Vagina (tissue), 2 donors: ENCODE measurements at regions not wholly inside any gene's neighbourhood (a gene's known extent, or its start where the extent isn't known, plus 50 kb on each side); places are given as distances from the start of the nearest gene placed in this dataset.

Experiments used
- POLR2A ChIP-seq, 2 donors: fragments of 450-650 bp; IDR thresholded peaks; one replicate each; pipeline ENCODE4 v1.6.1; 2017; ENCODE audit warnings: antibody characterized with exemption in 2 of 2, mild to moderate bottlenecking in 2 of 2, moderate library complexity in 2 of 2
- TF ChIP-seq, protein P1 (sequence below), 3 experiments: fragments of 450-650 bp in 2 of 3; fragments of 200-600 bp in 1 of 3; sonication (generic) in 1 of 3; IDR thresholded peaks; one replicate each; pipeline ENCODE4 v1.5.1; 2017 to 2019; ENCODE audit warnings: antibody characterized with exemption in 3 of 3, mild to moderate bottlenecking in 2 of 3, moderate library complexity in 2 of 3

GRCh38 chr12:74624201-74624600 lies 86.6 kb downstream of the ATXN7L3B start:
- TF ChIP-seq, protein P1, sequence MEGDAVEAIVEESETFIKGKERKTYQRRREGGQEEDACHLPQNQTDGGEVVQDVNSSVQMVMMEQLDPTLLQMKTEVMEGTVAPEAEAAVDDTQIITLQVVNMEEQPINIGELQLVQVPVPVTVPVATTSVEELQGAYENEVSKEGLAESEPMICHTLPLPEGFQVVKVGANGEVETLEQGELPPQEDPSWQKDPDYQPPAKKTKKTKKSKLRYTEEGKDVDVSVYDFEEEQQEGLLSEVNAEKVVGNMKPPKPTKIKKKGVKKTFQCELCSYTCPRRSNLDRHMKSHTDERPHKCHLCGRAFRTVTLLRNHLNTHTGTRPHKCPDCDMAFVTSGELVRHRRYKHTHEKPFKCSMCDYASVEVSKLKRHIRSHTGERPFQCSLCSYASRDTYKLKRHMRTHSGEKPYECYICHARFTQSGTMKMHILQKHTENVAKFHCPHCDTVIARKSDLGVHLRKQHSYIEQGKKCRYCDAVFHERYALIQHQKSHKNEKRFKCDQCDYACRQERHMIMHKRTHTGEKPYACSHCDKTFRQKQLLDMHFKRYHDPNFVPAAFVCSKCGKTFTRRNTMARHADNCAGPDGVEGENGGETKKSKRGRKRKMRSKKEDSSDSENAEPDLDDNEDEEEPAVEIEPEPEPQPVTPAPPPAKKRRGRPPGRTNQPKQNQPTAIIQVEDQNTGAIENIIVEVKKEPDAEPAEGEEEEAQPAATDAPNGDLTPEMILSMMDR (IDR thresholded peaks at IDR 0.05): no peak
- no peak for TF ChIP-seq POLR2A (IDR thresholded peaks at IDR 0.05)
